ENCODE measurements at regions not wholly inside any gene's neighbourhood (a gene's known extent, or its start where the extent isn't known, plus 50 kb on each side); places are given as distances from the start of the nearest gene placed in this dataset.
"Not testable (repeated sequence)": the region's sequence is repeated elsewhere in the genome, so short reads cannot be mapped to it uniquely, and the experiment has no call there.

GRCh38 chr5:177941386-177941785 is 54.7 kb downstream of the PROP1 start:
- BruUV-seq (replicated peaks); H3K4me3 Mint-ChIP-seq (ENCODE audit: low read depth, unreplicated experiment); intact Hi-C loops (cut with micrococcal nuclease; ENCODE audit: unreplicated experiment); H3K27ac Mint-ChIP-seq (ENCODE audit: unreplicated experiment); H3K9me3 Mint-ChIP-seq (ENCODE audit: low read depth, unreplicated experiment); H3K27me3 Mint-ChIP-seq (ENCODE audit: unreplicated experiment); CTCF ChIA-PET; H3K4me1 Mint-ChIP-seq (ENCODE audit: low read depth, unreplicated experiment); DNase-seq: not testable (repeated sequence)
- peaks cover 10% of the 10 kb centered on the region for H3K36me3 Mint-ChIP-seq (ENCODE audit: insufficient read depth, unreplicated experiment)

DNA sequence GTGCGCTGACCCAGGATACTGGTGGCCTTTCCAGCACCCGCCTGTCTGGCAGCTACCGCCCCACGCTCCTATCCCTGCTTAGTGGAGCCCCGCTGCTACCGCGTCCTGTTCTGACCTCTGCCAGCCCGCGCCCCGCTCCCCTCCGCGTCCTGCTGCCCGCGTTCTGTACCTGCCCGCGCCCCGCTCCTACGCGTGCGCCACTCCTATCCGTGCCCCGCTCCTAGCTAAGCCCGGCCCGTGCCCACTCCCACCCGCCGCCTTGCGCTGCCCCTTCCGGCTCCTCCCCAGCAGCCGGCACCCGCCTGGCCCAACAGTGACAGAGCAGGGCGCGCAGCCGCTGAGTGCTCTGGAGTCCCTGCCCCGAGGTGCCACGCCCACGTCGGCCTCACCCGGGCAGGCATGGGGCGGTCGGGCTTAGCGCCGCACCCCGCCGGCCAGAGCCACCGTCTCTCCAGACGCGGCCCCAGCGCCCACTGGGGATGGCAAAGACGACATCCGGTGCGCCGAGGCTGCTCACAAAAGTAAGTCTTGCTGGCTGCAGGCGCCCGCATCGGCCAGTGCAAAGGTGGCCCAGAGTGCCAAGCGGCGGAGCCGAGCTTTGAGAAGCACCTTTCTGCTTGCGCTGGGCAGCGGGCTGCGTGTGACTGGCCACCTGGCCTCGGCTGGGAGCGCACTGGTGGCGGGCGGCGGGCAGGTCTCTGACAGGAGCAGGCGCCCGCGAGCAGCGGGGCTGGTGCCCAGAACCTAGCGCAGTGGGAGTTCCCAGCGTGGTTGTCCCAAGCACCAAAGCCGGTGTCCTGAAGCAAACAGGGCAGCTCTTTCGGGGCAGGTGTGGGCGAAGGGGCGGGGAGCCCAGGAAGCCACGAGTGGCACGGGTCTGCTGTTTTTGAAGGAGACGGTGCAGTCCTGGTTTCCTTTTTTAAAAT is 56.5 kb downstream of the PROP1 start:
- BruUV-seq (replicated peaks); H3K27me3 Mint-ChIP-seq (ENCODE audit: unreplicated experiment); H3K27ac Mint-ChIP-seq (ENCODE audit: unreplicated experiment); intact Hi-C loops (cut with micrococcal nuclease; ENCODE audit: unreplicated experiment); H3K9me3 Mint-ChIP-seq (ENCODE audit: low read depth, unreplicated experiment); H3K4me1 Mint-ChIP-seq (ENCODE audit: low read depth, unreplicated experiment); CTCF ChIA-PET: not testable (repeated sequence)
- Mint-ChIP-seq H3K4me3 (ENCODE audit: low read depth, unreplicated experiment) (peak overlapping the region; percentile 79), H3K36me3 (ENCODE audit: insufficient read depth, unreplicated experiment) (peaks cover 10% of the 10 kb centered on the region)
- DNase-seq = peak; percentile 72

- BruUV-seq (replicated peaks); DNase-seq; intact Hi-C loops (cut with micrococcal nuclease; ENCODE audit: unreplicated experiment); CTCF ChIA-PET; H3K27me3 Mint-ChIP-seq (ENCODE audit: unreplicated experiment); H3K9me3 Mint-ChIP-seq (ENCODE audit: low read depth, unreplicated experiment); H3K27ac Mint-ChIP-seq (ENCODE audit: unreplicated experiment); H3K4me1 Mint-ChIP-seq (ENCODE audit: low read depth, unreplicated experiment): not testable (repeated sequence)
- Mint-ChIP-seq H3K4me3 (ENCODE audit: low read depth, unreplicated experiment) (peak overlapping the region; percentile 79), H3K36me3 (ENCODE audit: insufficient read depth, unreplicated experiment) (peaks cover 10% of the 10 kb centered on the region)
Observed at GRCh38 chr5:177938767-177939166, 57.3 kb downstream of the PROP1 start.

GRCh38 chr5:177934233-177934632 is 61.8 kb downstream of the PROP1 start:
- H3K9me3 Mint-ChIP-seq (ENCODE audit: low read depth, unreplicated experiment); BruUV-seq (replicated peaks); CTCF ChIA-PET; H3K27ac Mint-ChIP-seq (ENCODE audit: unreplicated experiment); H3K4me3 Mint-ChIP-seq (ENCODE audit: low read depth, unreplicated experiment); intact Hi-C loops (cut with micrococcal nuclease; ENCODE audit: unreplicated experiment); H3K36me3 Mint-ChIP-seq (ENCODE audit: insufficient read depth, unreplicated experiment); H3K27me3 Mint-ChIP-seq (ENCODE audit: unreplicated experiment); DNase-seq; H3K4me1 Mint-ChIP-seq (ENCODE audit: low read depth, unreplicated experiment): not testable (repeated sequence)
- TF ChIP-seq, protein P1, sequence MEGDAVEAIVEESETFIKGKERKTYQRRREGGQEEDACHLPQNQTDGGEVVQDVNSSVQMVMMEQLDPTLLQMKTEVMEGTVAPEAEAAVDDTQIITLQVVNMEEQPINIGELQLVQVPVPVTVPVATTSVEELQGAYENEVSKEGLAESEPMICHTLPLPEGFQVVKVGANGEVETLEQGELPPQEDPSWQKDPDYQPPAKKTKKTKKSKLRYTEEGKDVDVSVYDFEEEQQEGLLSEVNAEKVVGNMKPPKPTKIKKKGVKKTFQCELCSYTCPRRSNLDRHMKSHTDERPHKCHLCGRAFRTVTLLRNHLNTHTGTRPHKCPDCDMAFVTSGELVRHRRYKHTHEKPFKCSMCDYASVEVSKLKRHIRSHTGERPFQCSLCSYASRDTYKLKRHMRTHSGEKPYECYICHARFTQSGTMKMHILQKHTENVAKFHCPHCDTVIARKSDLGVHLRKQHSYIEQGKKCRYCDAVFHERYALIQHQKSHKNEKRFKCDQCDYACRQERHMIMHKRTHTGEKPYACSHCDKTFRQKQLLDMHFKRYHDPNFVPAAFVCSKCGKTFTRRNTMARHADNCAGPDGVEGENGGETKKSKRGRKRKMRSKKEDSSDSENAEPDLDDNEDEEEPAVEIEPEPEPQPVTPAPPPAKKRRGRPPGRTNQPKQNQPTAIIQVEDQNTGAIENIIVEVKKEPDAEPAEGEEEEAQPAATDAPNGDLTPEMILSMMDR (IDR thresholded peaks at IDR 0.05; ENCODE audit: unreplicated experiment) = peak; percentile 12

- H3K9me3 Mint-ChIP-seq (ENCODE audit: low read depth, unreplicated experiment); intact Hi-C loops (cut with micrococcal nuclease; ENCODE audit: unreplicated experiment); BruUV-seq (replicated peaks); H3K27me3 Mint-ChIP-seq (ENCODE audit: unreplicated experiment); DNase-seq; CTCF ChIA-PET; H3K4me1 Mint-ChIP-seq (ENCODE audit: low read depth, unreplicated experiment); H3K27ac Mint-ChIP-seq (ENCODE audit: unreplicated experiment); H3K4me3 Mint-ChIP-seq (ENCODE audit: low read depth, unreplicated experiment); H3K36me3 Mint-ChIP-seq (ENCODE audit: insufficient read depth, unreplicated experiment): not testable (repeated sequence)
Observed at GRCh38 chr5:177930269-177931022, 65.6 kb downstream of the PROP1 start.

GRCh38 chr5:177929618-177930017 is 66.4 kb downstream of the PROP1 start:
- H3K9me3 Mint-ChIP-seq (ENCODE audit: low read depth, unreplicated experiment); intact Hi-C loops (cut with micrococcal nuclease; ENCODE audit: unreplicated experiment); H3K27me3 Mint-ChIP-seq (ENCODE audit: unreplicated experiment); H3K36me3 Mint-ChIP-seq (ENCODE audit: insufficient read depth, unreplicated experiment); DNase-seq; H3K27ac Mint-ChIP-seq (ENCODE audit: unreplicated experiment); CTCF ChIA-PET; H3K4me3 Mint-ChIP-seq (ENCODE audit: low read depth, unreplicated experiment); H3K4me1 Mint-ChIP-seq (ENCODE audit: low read depth, unreplicated experiment); BruUV-seq (replicated peaks): not testable (repeated sequence)

DNA sequence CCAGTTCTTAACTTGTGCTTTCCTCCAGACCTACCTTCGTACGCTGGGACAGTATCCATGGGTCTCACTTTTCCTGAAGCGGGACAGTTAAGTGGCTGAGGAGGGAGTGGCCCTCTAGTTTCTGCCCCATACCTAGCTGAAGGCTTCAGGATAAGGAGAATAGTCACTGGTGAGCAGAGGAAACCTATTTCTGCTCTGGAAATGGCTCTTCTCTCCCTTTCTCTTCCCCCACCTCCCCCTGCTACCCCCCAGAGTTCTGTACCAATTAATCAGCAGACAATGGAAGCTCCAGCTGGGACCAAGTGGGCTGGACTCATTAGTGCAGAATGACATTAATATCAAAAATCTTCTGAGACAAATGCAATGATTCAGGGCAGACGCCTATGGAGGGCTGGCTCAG is 68.5 kb downstream of the PROP1 start:
- H3K4me3 Mint-ChIP-seq (ENCODE audit: low read depth, unreplicated experiment); H3K36me3 Mint-ChIP-seq (ENCODE audit: insufficient read depth, unreplicated experiment); H3K4me1 Mint-ChIP-seq (ENCODE audit: low read depth, unreplicated experiment); H3K27ac Mint-ChIP-seq (ENCODE audit: unreplicated experiment); BruUV-seq (replicated peaks); DNase-seq; intact Hi-C loops (cut with micrococcal nuclease; ENCODE audit: unreplicated experiment); H3K27me3 Mint-ChIP-seq (ENCODE audit: unreplicated experiment); CTCF ChIA-PET; H3K9me3 Mint-ChIP-seq (ENCODE audit: low read depth, unreplicated experiment): not testable (repeated sequence)

GRCh38 chr5:177924577-177924976 is 71.5 kb downstream of the PROP1 start:
- CTCF ChIA-PET; intact Hi-C loops (cut with micrococcal nuclease; ENCODE audit: unreplicated experiment); DNase-seq; H3K36me3 Mint-ChIP-seq (ENCODE audit: insufficient read depth, unreplicated experiment); H3K4me3 Mint-ChIP-seq (ENCODE audit: low read depth, unreplicated experiment); H3K27me3 Mint-ChIP-seq (ENCODE audit: unreplicated experiment); H3K4me1 Mint-ChIP-seq (ENCODE audit: low read depth, unreplicated experiment); H3K27ac Mint-ChIP-seq (ENCODE audit: unreplicated experiment); H3K9me3 Mint-ChIP-seq (ENCODE audit: low read depth, unreplicated experiment); BruUV-seq (replicated peaks): not testable (repeated sequence)

GRCh38 chr5:177923837-177924236 is 72.2 kb downstream of the PROP1 start:
- H3K27me3 Mint-ChIP-seq (ENCODE audit: unreplicated experiment); DNase-seq; H3K4me3 Mint-ChIP-seq (ENCODE audit: low read depth, unreplicated experiment); CTCF ChIA-PET; H3K4me1 Mint-ChIP-seq (ENCODE audit: low read depth, unreplicated experiment); intact Hi-C loops (cut with micrococcal nuclease; ENCODE audit: unreplicated experiment); H3K36me3 Mint-ChIP-seq (ENCODE audit: insufficient read depth, unreplicated experiment); H3K27ac Mint-ChIP-seq (ENCODE audit: unreplicated experiment); H3K9me3 Mint-ChIP-seq (ENCODE audit: low read depth, unreplicated experiment); BruUV-seq (replicated peaks): not testable (repeated sequence)

Measured in Calu3 (cell line).